SU-DHL-6 (cell line): ENCODE measurements at regions not wholly inside any gene's neighbourhood (a gene's known extent, or its start where the extent isn't known, plus 50 kb on each side); places are given as distances from the start of the nearest gene placed in this dataset.

Experiments
- H2AFZ ChIP-seq: fragments of 200-600 bp; sonication (generic); 2 replicates; pipeline ENCODE4 v1.6.1; 2014; ENCODE audit warnings: low read depth, mild to moderate bottlenecking, moderate library complexity, mixed read lengths, antibody characterized with exemption, low read length; ENCODE audit not compliant: severe bottlenecking
- H3F3A ChIP-seq: fragments of 200-600 bp; shearing (Covaris generic); 2 replicates; pipeline ENCODE4 v1.6.0; 2016; ENCODE audit warnings: antibody characterized with exemption, mild to moderate bottlenecking; ENCODE audit not compliant: insufficient read depth
- H3K27ac ChIP-seq: fragments of 200-600 bp; sonication (generic); 2 replicates; pipeline ENCODE4 v1.5.1; 2016; ENCODE audit warnings: low read depth, mild to moderate bottlenecking, low read length, moderate library complexity, mixed read lengths
- H3K27me3 ChIP-seq: fragments of 200-600 bp; sonication (generic), shearing (Covaris generic); 2 replicates; pipeline ENCODE4 v1.6.0; 2014; ENCODE audit warnings: mild to moderate bottlenecking, low read length
- H3K36me3 ChIP-seq: fragments of 200-600 bp; sonication (generic); 2 replicates; pipeline ENCODE4 v1.6.1; 2014; ENCODE audit warnings: mild to moderate bottlenecking, low read length, mixed read lengths
- H3K4me2 ChIP-seq: fragments of 300-600, 200-600 bp; shearing (Covaris generic), sonication (generic); 2 replicates; pipeline ENCODE4 v1.6.0; 2014; ENCODE audit warnings: low read length, low read depth, mild to moderate bottlenecking; ENCODE audit not compliant: poor library complexity, severe bottlenecking
- H3K4me3 ChIP-seq: fragments of 200-600 bp; sonication (generic); 2 replicates; pipeline ENCODE4 v1.5.1; 2014; ENCODE audit warnings: antibody characterized with exemption, low read length, mild to moderate bottlenecking, mixed read lengths; ENCODE audit not compliant: insufficient read depth, poor library complexity, severe bottlenecking
- H3K79me2 ChIP-seq: fragments of 200-600 bp; sonication (generic); 2 replicates; pipeline ENCODE4 v1.6.1; 2014; ENCODE audit warnings: mild to moderate bottlenecking, low read length, moderate library complexity; ENCODE audit not compliant: insufficient read depth
- H3K9ac ChIP-seq: fragments of 200-600 bp; sonication (generic); 2 replicates; pipeline ENCODE4 v1.7.0; 2014; ENCODE audit warnings: mild to moderate bottlenecking, low read length
- H3K9me2 ChIP-seq: fragments of 200-600 bp; sonication (generic); replicated peaks from 2 replicates; pipeline ENCODE4 v1.6.1; 2014; ENCODE audit warnings: low read length; ENCODE audit not compliant: insufficient read depth
- H3K9me3 ChIP-seq: fragments of 200-600 bp; sonication (generic); 2 replicates; pipeline ENCODE4 v1.6.1; 2014; ENCODE audit warnings: low read length, mixed read lengths; ENCODE audit not compliant: insufficient read depth
- H4K20me1 ChIP-seq: fragments of 200-600 bp; sonication (generic); 2 replicates; pipeline ENCODE4 v1.6.1; 2014; ENCODE audit warnings: low read depth, mild to moderate bottlenecking, antibody characterized with exemption, low read length, moderate library complexity, mixed read lengths
- CTCF ChIP-seq: fragments of 200-600 bp; sonication (generic); IDR thresholded peaks from one replicate; pipeline ENCODE4 v1.5.1; 2017; ENCODE audit warnings: antibody characterized with exemption, mild to moderate bottlenecking, low read length, moderate library complexity; ENCODE audit not compliant: insufficient read depth, poor library complexity, severe bottlenecking
- EZH2phosphoT487 ChIP-seq: fragments of 200-600 bp; sonication (generic), shearing (Covaris generic); conservative IDR thresholded peaks from 2 replicates; pipeline ENCODE4 v1.6.1; 2018; ENCODE audit warnings: mild to moderate bottlenecking, antibody characterized with exemption, low read length, moderate library complexity, mixed read lengths

DNA sequence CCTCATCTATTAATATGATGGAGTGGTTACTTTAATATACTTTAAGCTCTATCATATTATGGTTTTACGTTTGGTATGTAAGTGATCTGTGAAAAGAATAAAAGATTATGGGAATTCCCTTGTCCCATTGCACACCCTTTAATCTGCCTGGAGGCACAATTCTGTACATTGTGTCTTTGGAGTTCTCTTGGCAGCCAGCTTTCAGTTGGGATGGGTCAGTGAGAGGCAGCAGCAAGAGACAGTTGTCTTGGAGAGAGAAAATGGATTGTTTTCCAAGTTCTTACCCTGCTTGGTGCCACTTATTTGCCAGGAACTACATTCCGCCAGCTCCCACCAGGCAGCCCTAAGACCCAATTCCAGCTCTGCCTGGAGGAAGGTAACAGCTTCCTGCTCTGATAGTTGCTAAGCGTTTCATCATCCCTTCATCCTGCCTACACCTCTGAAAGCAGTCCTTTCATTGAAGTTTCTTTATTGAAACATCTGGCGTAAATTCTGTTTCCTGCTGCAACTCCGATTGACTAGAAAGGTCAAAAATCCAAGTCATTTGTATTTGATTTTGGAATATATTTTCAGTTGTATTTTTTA lies 365.2 kb downstream of the AKAIN1 start:
- Histone ChIP-seq H3K27ac (no peak overlapping the region), H3K4me2 (no peak overlapping the region), H4K20me1 (no peaks in the 10 kb centered on the region), H3F3A (no peaks in the 10 kb centered on the region), H3K4me3 (no peak overlapping the region), H3K9ac (no peak overlapping the region), H3K9me3 (no peaks in the 10 kb centered on the region), H2AFZ (no peak overlapping the region), H3K27me3 (no peaks in the 10 kb centered on the region), H3K36me3 (no peaks in the 10 kb centered on the region), H3K79me2 (no peaks in the 10 kb centered on the region), H3K9me2 (no peaks in the 10 kb centered on the region)
- TF ChIP-seq EZH2phosphoT487 (no peak), CTCF (no peak)

DNA sequence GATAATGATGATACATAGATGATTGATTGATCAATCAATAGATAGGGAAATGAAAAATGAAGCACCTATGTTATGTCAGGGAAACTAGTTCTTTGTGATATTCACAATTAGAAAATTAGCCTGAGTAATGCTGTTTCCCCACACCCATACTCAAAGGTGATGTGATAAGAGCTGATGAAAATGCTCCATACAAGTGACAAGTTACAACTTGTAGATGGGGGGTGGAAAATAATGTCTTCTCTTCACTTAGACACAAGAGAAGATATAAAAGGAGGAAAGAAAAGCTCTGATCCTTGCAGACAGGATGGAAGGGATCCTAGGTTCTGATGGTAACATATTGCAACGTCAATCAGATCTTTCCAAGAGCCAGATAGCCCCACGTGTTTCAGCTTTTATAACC lies 365.9 kb downstream of the AKAIN1 start:
- Histone ChIP-seq H3K36me3 (no peaks in the 10 kb centered on the region), H3K9me2 (no peaks in the 10 kb centered on the region), H3K9ac (no peak overlapping the region), H3K27me3 (no peaks in the 10 kb centered on the region), H3F3A (no peaks in the 10 kb centered on the region), H2AFZ (no peak overlapping the region), H3K79me2 (no peaks in the 10 kb centered on the region), H3K27ac (no peak overlapping the region), H3K4me2 (no peak overlapping the region), H4K20me1 (no peaks in the 10 kb centered on the region), H3K9me3 (no peaks in the 10 kb centered on the region), H3K4me3 (no peak overlapping the region)
- TF ChIP-seq EZH2phosphoT487 (no peak), CTCF (no peak)

GRCh38 chr18:4823091-4823490 lies 368.0 kb upstream of the DLGAP1 start:
- Histone ChIP-seq H3F3A (no peaks in the 10 kb centered on the region), H3K36me3 (no peaks in the 10 kb centered on the region), H2AFZ (no peak overlapping the region), H3K9me2 (no peaks in the 10 kb centered on the region), H3K4me3 (no peak overlapping the region), H3K9ac (no peak overlapping the region), H4K20me1 (no peaks in the 10 kb centered on the region), H3K4me2 (no peak overlapping the region), H3K9me3 (no peaks in the 10 kb centered on the region), H3K79me2 (no peaks in the 10 kb centered on the region), H3K27me3 (no peaks in the 10 kb centered on the region), H3K27ac (no peak overlapping the region)
- TF ChIP-seq CTCF (no peak), EZH2phosphoT487 (no peak)
